IMR-90 (cell line): ENCODE measurements at regions not wholly inside any gene's neighbourhood (a gene's known extent, or its start where the extent isn't known, plus 50 kb on each side); places are given as distances from the start of the nearest gene placed in this dataset.
A peak's percentile ranks its signal among the peaks of the same experiment; 100 is the strongest.

ENCODE experiments used
- ATAC-seq: fragments of 200-7000 bp; cut with Tn5 transposase; 2 replicates; pipeline ENCODE4 v1.9.1; 2020; ENCODE audit warnings: low read depth, mild to moderate bottlenecking, moderate library complexity
- BruUV-seq: library from RNA; stranded (reverse); fragments of 400-500 nt; replicated peaks from 2 replicates; lab custom pipeline; 2021; lab: Mats Ljungman, UMichigan
- CTCF ChIA-PET: fragments of 300-600 bp; formaldehyde crosslinking; extraction: SDS; loops from one replicate; lab custom pipeline; 2021; ENCODE audit warnings: antibody characterized with exemption; lab: Yijun Ruan, JAX
- POLR2A ChIA-PET: fragments of 300-600 bp; sonication (Branson Sonifier 250); formaldehyde crosslinking; loops from one replicate; lab custom pipeline; 2022; ENCODE audit warnings: antibody characterized with exemption; ENCODE audit not compliant: unreplicated experiment; lab: Charles Lee
- DNase-seq: peaks from one replicate; pipeline ENCODE4 v3.0.0; 2013
- H2AFZ ChIP-seq: replicated peaks from 2 replicates; pipeline ENCODE3; 2013; ENCODE audit warnings: low read length, mild to moderate bottlenecking; ENCODE audit not compliant: poor library complexity
- H2AK5ac ChIP-seq: 2 replicates; pipeline ENCODE4 v1.6.1; 2013; ENCODE audit warnings: low read depth, low read length, inconsistent platforms
- H2AK9ac ChIP-seq: replicated peaks from 2 replicates; pipeline ENCODE3; 2013; ENCODE audit warnings: mild to moderate bottlenecking, low read depth, low read length, moderate library complexity; ENCODE audit not compliant: poor library complexity
- H2BK120ac ChIP-seq: 2 replicates; pipeline ENCODE4 v1.6.1; 2013; ENCODE audit warnings: low read depth, low read length, inconsistent platforms
- H2BK15ac ChIP-seq: 3 replicates; pipeline ENCODE4 v1.6.1; 2013; ENCODE audit warnings: low read depth, low read length, inconsistent platforms
- H2BK20ac ChIP-seq: 2 replicates; pipeline ENCODE4 v1.6.1; 2013; ENCODE audit warnings: low read depth, mild to moderate bottlenecking, inconsistent platforms, low read length, moderate library complexity
- H2BK5ac ChIP-seq: 2 replicates; pipeline ENCODE4 v1.6.1; 2013; ENCODE audit warnings: mild to moderate bottlenecking, low read depth, low read length, inconsistent platforms; ENCODE audit not compliant: poor library complexity, severe bottlenecking
- H3K14ac ChIP-seq: replicated peaks from 2 replicates; pipeline ENCODE4 v1.6.1; 2013; ENCODE audit warnings: low read depth, low read length, inconsistent platforms
- H3K18ac ChIP-seq: 2 replicates; pipeline ENCODE4 v1.6.1; 2013; ENCODE audit warnings: low read depth, low read length, control low read depth
- H3K23ac ChIP-seq: 2 replicates; pipeline ENCODE4 v1.6.1; 2013; ENCODE audit warnings: low read depth, low read length, inconsistent platforms
- H3K27ac ChIP-seq: 2 replicates; pipeline ENCODE4 v1.5.1; 2013; ENCODE audit warnings: mild to moderate bottlenecking, control low read depth, low read length; ENCODE audit not compliant: insufficient read depth
- H3K27me3 ChIP-seq: 2 replicates; pipeline ENCODE4 v1.6.1; 2013; ENCODE audit warnings: low read length; ENCODE audit not compliant: control insufficient read depth, insufficient read depth
- H3K36me3 ChIP-seq: 2 replicates; pipeline ENCODE4 v1.6.1; 2013; ENCODE audit warnings: low read length, mixed read lengths; ENCODE audit not compliant: control insufficient read depth, insufficient read depth
- H3K4ac ChIP-seq: 2 replicates; pipeline ENCODE4 v1.6.1; 2013; ENCODE audit warnings: low read depth, low read length, inconsistent platforms
- H3K4me1 ChIP-seq: 2 replicates; pipeline ENCODE4 v1.6.1; 2013; ENCODE audit warnings: low read length, mixed read lengths; ENCODE audit not compliant: control insufficient read depth, insufficient read depth
- H3K4me2 ChIP-seq: 2 replicates; pipeline ENCODE4 v1.6.1; 2013; ENCODE audit warnings: low read depth, mild to moderate bottlenecking, control low read depth, low read length, moderate library complexity
- H3K4me3 ChIP-seq: 2 replicates; pipeline ENCODE4 v1.5.1; 2013; ENCODE audit warnings: low read depth, mild to moderate bottlenecking, control low read depth, low read length, moderate library complexity; ENCODE audit not compliant: insufficient read depth
- H3K56ac ChIP-seq: 2 replicates; pipeline ENCODE4 v1.6.1; 2013; ENCODE audit warnings: low read length, inconsistent platforms; ENCODE audit not compliant: insufficient read depth; ENCODE audit errors: extremely low read depth
- H3K79me1 ChIP-seq, 2 experiments: 2 replicates each; pipeline ENCODE4 v1.6.1; 2013; ENCODE audit warnings: low read length in 2 of 2, inconsistent platforms in 1 of 2, low read depth in 1 of 2
- H3K9ac ChIP-seq: 2 replicates; pipeline ENCODE4 v1.6.1; 2013; ENCODE audit warnings: low read depth, low read length, control low read depth
- H3K9me1 ChIP-seq: 2 replicates; pipeline ENCODE4 v1.6.1; 2013; ENCODE audit warnings: low read length, inconsistent platforms; ENCODE audit not compliant: insufficient read depth
- H3K9me3 ChIP-seq: 2 replicates; pipeline ENCODE4 v1.6.1; 2013; ENCODE audit warnings: low read length; ENCODE audit not compliant: control insufficient read depth, insufficient read depth
- H4K20me1 ChIP-seq: 2 replicates; pipeline ENCODE4 v1.6.1; 2013; ENCODE audit warnings: low read length, inconsistent platforms; ENCODE audit not compliant: insufficient read depth
- H4K5ac ChIP-seq: 2 replicates; pipeline ENCODE4 v1.6.1; 2013; ENCODE audit warnings: mild to moderate bottlenecking, low read depth, low read length, control low read depth
- H4K8ac ChIP-seq, 2 experiments: 2 replicates each; pipeline ENCODE4 v1.6.1; 2013; ENCODE audit warnings: low read depth in 2 of 2, low read length in 2 of 2, control low read depth in 1 of 2, inconsistent platforms in 1 of 2
- H4K91ac ChIP-seq: 2 replicates; pipeline ENCODE4 v1.6.1; 2013; ENCODE audit warnings: low read depth, low read length, inconsistent platforms; ENCODE audit not compliant: insufficient read depth
- BHLHE40 ChIP-seq: fragments of 150-350 bp; IDR thresholded peaks from 2 replicates; pipeline ENCODE4 v1.6.1; 2016; ENCODE audit warnings: mild to moderate bottlenecking, low read depth, low read length
- CEBPB ChIP-seq: IDR thresholded peaks from 2 replicates; pipeline ENCODE4 v1.6.1; 2012; ENCODE audit warnings: low read depth, low read length, improper control_type of control experiment
- CHD1 ChIP-seq: IDR thresholded peaks from 2 replicates; pipeline ENCODE4 v1.6.1; 2012; ENCODE audit warnings: low read depth, low read length, improper control_type of control experiment
- FOS ChIP-seq: fragments of 150-350 bp; IDR thresholded peaks from 2 replicates; pipeline ENCODE4 v1.6.1; 2016; ENCODE audit warnings: low read depth, low read length
- MAFK ChIP-seq: IDR thresholded peaks from 2 replicates; pipeline ENCODE4 v1.6.1; 2012; ENCODE audit warnings: low read depth, low read length, improper control_type of control experiment
- MAZ ChIP-seq: IDR thresholded peaks from 2 replicates; pipeline ENCODE4 v1.6.1; 2012; ENCODE audit warnings: low read depth, mild to moderate bottlenecking, low read length, improper control_type of control experiment, moderate library complexity, borderline replicate concordance
- MXI1 ChIP-seq: IDR thresholded peaks from 2 replicates; pipeline ENCODE4 v1.6.1; 2012; ENCODE audit warnings: low read depth, mild to moderate bottlenecking, low read length, moderate library complexity, borderline replicate concordance
- NFE2L2 ChIP-seq: fragments of 150-350 bp; IDR thresholded peaks from 2 replicates; pipeline ENCODE4 v1.6.1; 2016; ENCODE audit warnings: low read depth, mild to moderate bottlenecking, low read length
- POLR2A ChIP-seq: IDR thresholded peaks from 2 replicates; pipeline ENCODE4 v1.6.1; 2012; ENCODE audit warnings: mild to moderate bottlenecking, low read depth, low read length
- RAD21 ChIP-seq: IDR thresholded peaks from 2 replicates; pipeline ENCODE4 v1.6.1; 2012; ENCODE audit warnings: low read length, improper control_type of control experiment
- RCOR1 ChIP-seq: IDR thresholded peaks from 2 replicates; pipeline ENCODE4 v1.6.1; 2012; ENCODE audit warnings: mild to moderate bottlenecking, low read length, improper control_type of control experiment; ENCODE audit not compliant: insufficient replicate concordance
- RFX5 ChIP-seq: IDR thresholded peaks from 2 replicates; pipeline ENCODE4 v1.8.0; 2012; ENCODE audit warnings: low read depth, mild to moderate bottlenecking, low read length, moderate library complexity
- SMC3 ChIP-seq: fragments of 150-350 bp; IDR thresholded peaks from 2 replicates; pipeline ENCODE4 v1.6.1; 2016; ENCODE audit warnings: low read depth, mild to moderate bottlenecking, antibody characterized with exemption, low read length, moderate library complexity
- WGBS, 2 experiments: methylation state at CpG; one replicate each; pipeline versions ENCODE4 v1.1.5 to v1.1.7; 2013; ENCODE audit warnings: missing lambda C conversion rate in 2 of 2; ENCODE audit not compliant: insufficient read length in 1 of 2; ENCODE audit errors: extremely low coverage in 2 of 2; 5-methylcytosine and 5-hydroxymethylcytosine counted together
- dilution Hi-C: fragments of 300-500 bp; cut with HindIII; formaldehyde crosslinking; loops from one replicate; pipeline ENCODE4 v1.14.3; 2018; ENCODE audit warnings: low sequenced_read_pairs; ENCODE audit not compliant: unreplicated experiment
- in situ Hi-C: fragments of 300-500 bp; cut with MboI; formaldehyde crosslinking; loops from 3 replicates; pipeline ENCODE4 v1.14.3; 2019; ENCODE audit warnings: low sequenced_read_pairs, inconsistent platforms, mixed read lengths
- intact Hi-C: fragments of 100-400 bp; cut with micrococcal nuclease; formaldehyde crosslinking; loops from 2 replicates; pipeline ENCODE4 v1.10.0; 2022
- TF ChIP-seq, protein P1 (sequence below): fragments of 150-350 bp; IDR thresholded peaks from 2 replicates; pipeline ENCODE4 v1.6.1; 2017; ENCODE audit warnings: mild to moderate bottlenecking, antibody characterized with exemption, low read length, low read depth
- TF ChIP-seq, protein P2 (sequence below): fragments of 150-350 bp; IDR thresholded peaks from 2 replicates; pipeline ENCODE4 v1.6.1; 2016; ENCODE audit warnings: low read depth, mild to moderate bottlenecking, low read length, moderate library complexity, borderline replicate concordance
- TF ChIP-seq, protein P3 (sequence below): conservative IDR thresholded peaks from 2 replicates; pipeline ENCODE4 v1.5.1; 2012; ENCODE audit warnings: mild to moderate bottlenecking, low read depth, low read length, improper control_type of control experiment

DNA sequence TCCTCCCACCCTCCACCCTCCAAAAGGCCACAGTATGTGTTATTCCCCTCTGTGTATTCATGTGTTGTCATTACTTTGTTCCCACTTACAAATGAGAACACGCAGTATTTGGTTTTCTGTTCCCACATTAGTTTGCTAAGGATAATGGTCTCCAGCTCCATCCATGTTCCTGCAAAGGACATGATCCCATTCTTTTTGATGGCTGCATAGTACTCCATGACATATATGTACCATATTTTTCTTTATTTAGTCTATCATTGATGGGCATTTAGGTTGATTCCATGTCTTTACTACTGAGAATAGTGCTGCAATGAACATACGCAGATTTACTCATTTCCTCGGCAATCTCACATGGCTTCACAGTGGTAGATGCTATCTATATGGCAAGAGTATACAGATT is 453.6 kb upstream of the CFAP20DC start:
- Histone ChIP-seq H3K9me1 (0 out of 2 replicates have a peak, but pooled peaks cover 4% of the 10 kb centered on the region), H4K8ac (no peak overlapping the region), H2BK15ac (peak overlapping the region; percentile 10; the same call in 1 of the 3 replicates), H4K5ac (no peak overlapping the region), H2AK5ac (0 out of 2 replicates have a peak overlapping the region, but pooled peaks have one; percentile 49), H3K56ac (no peak overlapping the region), H3K27ac (no peak overlapping the region), H3K9me3 (no peaks in the 10 kb centered on the region), H2BK5ac (no peak overlapping the region), H2AFZ (no peak overlapping the region), H3K4me1 (no peaks in the 10 kb centered on the region), H3K4me3 (no peak overlapping the region), H3K4ac (no peak overlapping the region), H3K4me2 (no peak overlapping the region), H4K20me1 (no peaks in the 10 kb centered on the region), H3K27me3 (no peaks in the 10 kb centered on the region), H2BK20ac (no peak overlapping the region), H3K23ac (no peak overlapping the region), H3K14ac (no peak overlapping the region), H3K18ac (no peak overlapping the region), H2BK120ac (no peak overlapping the region), H3K79me1 (no peaks in the 10 kb centered on the region), H3K36me3 (no peaks in the 10 kb centered on the region), H2AK9ac (no peak overlapping the region), H3K9ac (no peak overlapping the region), H4K91ac (no peak overlapping the region)
- intact Hi-C loops: no loop called here
- no peak for ATAC-seq
- no peak for DNase-seq
- dilution Hi-C loops: no loop called here
- TF ChIP-seq CEBPB (no peak), MAFK (no peak), MXI1 (no peak), RFX5 (no peak), NFE2L2 (no peak), MAZ (no peak), SMC3 (no peak), CHD1 (no peak), RAD21 (no peak), BHLHE40 (no peak), RCOR1 (no peak), FOS (no peak), POLR2A (no peak)
- TF ChIP-seq, protein P1, sequence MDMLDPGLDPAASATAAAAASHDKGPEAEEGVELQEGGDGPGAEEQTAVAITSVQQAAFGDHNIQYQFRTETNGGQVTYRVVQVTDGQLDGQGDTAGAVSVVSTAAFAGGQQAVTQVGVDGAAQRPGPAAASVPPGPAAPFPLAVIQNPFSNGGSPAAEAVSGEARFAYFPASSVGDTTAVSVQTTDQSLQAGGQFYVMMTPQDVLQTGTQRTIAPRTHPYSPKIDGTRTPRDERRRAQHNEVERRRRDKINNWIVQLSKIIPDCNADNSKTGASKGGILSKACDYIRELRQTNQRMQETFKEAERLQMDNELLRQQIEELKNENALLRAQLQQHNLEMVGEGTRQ: no peak
- TF ChIP-seq, protein P2, sequence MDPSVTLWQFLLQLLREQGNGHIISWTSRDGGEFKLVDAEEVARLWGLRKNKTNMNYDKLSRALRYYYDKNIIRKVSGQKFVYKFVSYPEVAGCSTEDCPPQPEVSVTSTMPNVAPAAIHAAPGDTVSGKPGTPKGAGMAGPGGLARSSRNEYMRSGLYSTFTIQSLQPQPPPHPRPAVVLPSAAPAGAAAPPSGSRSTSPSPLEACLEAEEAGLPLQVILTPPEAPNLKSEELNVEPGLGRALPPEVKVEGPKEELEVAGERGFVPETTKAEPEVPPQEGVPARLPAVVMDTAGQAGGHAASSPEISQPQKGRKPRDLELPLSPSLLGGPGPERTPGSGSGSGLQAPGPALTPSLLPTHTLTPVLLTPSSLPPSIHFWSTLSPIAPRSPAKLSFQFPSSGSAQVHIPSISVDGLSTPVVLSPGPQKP: no peak
- TF ChIP-seq, protein P3, sequence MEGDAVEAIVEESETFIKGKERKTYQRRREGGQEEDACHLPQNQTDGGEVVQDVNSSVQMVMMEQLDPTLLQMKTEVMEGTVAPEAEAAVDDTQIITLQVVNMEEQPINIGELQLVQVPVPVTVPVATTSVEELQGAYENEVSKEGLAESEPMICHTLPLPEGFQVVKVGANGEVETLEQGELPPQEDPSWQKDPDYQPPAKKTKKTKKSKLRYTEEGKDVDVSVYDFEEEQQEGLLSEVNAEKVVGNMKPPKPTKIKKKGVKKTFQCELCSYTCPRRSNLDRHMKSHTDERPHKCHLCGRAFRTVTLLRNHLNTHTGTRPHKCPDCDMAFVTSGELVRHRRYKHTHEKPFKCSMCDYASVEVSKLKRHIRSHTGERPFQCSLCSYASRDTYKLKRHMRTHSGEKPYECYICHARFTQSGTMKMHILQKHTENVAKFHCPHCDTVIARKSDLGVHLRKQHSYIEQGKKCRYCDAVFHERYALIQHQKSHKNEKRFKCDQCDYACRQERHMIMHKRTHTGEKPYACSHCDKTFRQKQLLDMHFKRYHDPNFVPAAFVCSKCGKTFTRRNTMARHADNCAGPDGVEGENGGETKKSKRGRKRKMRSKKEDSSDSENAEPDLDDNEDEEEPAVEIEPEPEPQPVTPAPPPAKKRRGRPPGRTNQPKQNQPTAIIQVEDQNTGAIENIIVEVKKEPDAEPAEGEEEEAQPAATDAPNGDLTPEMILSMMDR: no peak
- ChIA-PET POLR2A (no interaction called here), CTCF (no interaction called here)
- WGBS, 2 experiments: no CpG with 5 or more reads among the region's 3 CpGs
- BruUV-seq: no TSS peak
- in situ Hi-C loops: no loop called here
